ENCODE measurements at regions not wholly inside any gene's neighbourhood (a gene's known extent, or its start where the extent isn't known, plus 50 kb on each side); places are given as distances from the start of the nearest gene placed in this dataset.

- Histone ChIP-seq H3K36me3 (ENCODE audit: control insufficient read depth, low read depth, low read length) (no peaks in the 10 kb centered on the region), H3K4me3 (ENCODE audit: low read length) (no peak overlapping the region), H3K9me3 (ENCODE audit: control insufficient read depth, low read depth, low read length) (no peaks in the 10 kb centered on the region), H3K27ac (ENCODE audit: low read length) (no peak overlapping the region), H3K9ac (ENCODE audit: low read length) (no peak overlapping the region), H3K27me3 (ENCODE audit: control insufficient read depth, insufficient read depth, low read length) (no peaks in the 10 kb centered on the region), H3K4me1 (ENCODE audit: control insufficient read depth, low read depth, low read length) (no peaks in the 10 kb centered on the region)
These were observed 468.0 kb downstream of the EPHA5 start for GRCh38 chr4:65202165-65202852.

- no peak overlapping the region for H3K27ac ChIP-seq (ENCODE audit: low read length)
- no peaks in the 10 kb centered on the region for H3K36me3 ChIP-seq (ENCODE audit: control insufficient read depth, low read depth, low read length)
- H3K9me3 ChIP-seq (ENCODE audit: control insufficient read depth, low read depth, low read length), result no peaks in the 10 kb centered on the region
- no peaks in the 10 kb centered on the region for H3K27me3 ChIP-seq (ENCODE audit: control insufficient read depth, insufficient read depth, low read length)
- H3K4me1 ChIP-seq (ENCODE audit: control insufficient read depth, low read depth, low read length), result no peaks in the 10 kb centered on the region
- H3K9ac ChIP-seq (ENCODE audit: low read length), result no peak overlapping the region
- H3K4me3 ChIP-seq (ENCODE audit: low read length), result no peak overlapping the region
These were observed 474.6 kb downstream of the EPHA5 start for GRCh38 chr4:65195666-65196065.

- Histone ChIP-seq H3K27ac (ENCODE audit: low read length) (no peak overlapping the region), H3K9me3 (ENCODE audit: control insufficient read depth, low read depth, low read length) (no peaks in the 10 kb centered on the region), H3K36me3 (ENCODE audit: control insufficient read depth, low read depth, low read length) (no peaks in the 10 kb centered on the region), H3K4me3 (ENCODE audit: low read length) (no peak overlapping the region), H3K27me3 (ENCODE audit: control insufficient read depth, insufficient read depth, low read length) (no peaks in the 10 kb centered on the region), H3K4me1 (ENCODE audit: control insufficient read depth, low read depth, low read length) (no peaks in the 10 kb centered on the region), H3K9ac (ENCODE audit: low read length) (no peak overlapping the region)
These were observed 475.3 kb downstream of the EPHA5 start for GRCh38 chr4:65195002-65195401.

GRCh38 chr4:65193985-65194384 is 476.3 kb downstream of the EPHA5 start:
- Histone ChIP-seq H3K27ac (ENCODE audit: low read length) (no peak overlapping the region), H3K36me3 (ENCODE audit: control insufficient read depth, low read depth, low read length) (no peaks in the 10 kb centered on the region), H3K27me3 (ENCODE audit: control insufficient read depth, insufficient read depth, low read length) (no peaks in the 10 kb centered on the region), H3K4me3 (ENCODE audit: low read length) (no peak overlapping the region), H3K9ac (ENCODE audit: low read length) (no peak overlapping the region), H3K4me1 (ENCODE audit: control insufficient read depth, low read depth, low read length) (no peaks in the 10 kb centered on the region), H3K9me3 (ENCODE audit: control insufficient read depth, low read depth, low read length) (no peaks in the 10 kb centered on the region)

- Histone ChIP-seq H3K27ac (ENCODE audit: low read length) (no peak overlapping the region), H3K27me3 (ENCODE audit: control insufficient read depth, insufficient read depth, low read length) (no peaks in the 10 kb centered on the region), H3K36me3 (ENCODE audit: control insufficient read depth, low read depth, low read length) (no peaks in the 10 kb centered on the region), H3K4me1 (ENCODE audit: control insufficient read depth, low read depth, low read length) (no peaks in the 10 kb centered on the region), H3K9ac (ENCODE audit: low read length) (no peak overlapping the region), H3K4me3 (ENCODE audit: low read length) (no peak overlapping the region), H3K9me3 (ENCODE audit: control insufficient read depth, low read depth, low read length) (no peaks in the 10 kb centered on the region)
These were observed 479.5 kb downstream of the EPHA5 start for GRCh38 chr4:65190780-65191179.

- Histone ChIP-seq H3K9me3 (ENCODE audit: control insufficient read depth, low read depth, low read length) (no peaks in the 10 kb centered on the region), H3K9ac (ENCODE audit: low read length) (no peak overlapping the region), H3K27me3 (ENCODE audit: control insufficient read depth, insufficient read depth, low read length) (no peaks in the 10 kb centered on the region), H3K36me3 (ENCODE audit: control insufficient read depth, low read depth, low read length) (no peaks in the 10 kb centered on the region), H3K4me1 (ENCODE audit: control insufficient read depth, low read depth, low read length) (no peaks in the 10 kb centered on the region), H3K4me3 (ENCODE audit: low read length) (no peak overlapping the region), H3K27ac (ENCODE audit: low read length) (no peak overlapping the region)
These were observed 494.7 kb downstream of the EPHA5 start for GRCh38 chr4:65175585-65175984.

GRCh38 chr4:65170768-65171514 is 499.3 kb downstream of the EPHA5 start:
- no peaks in the 10 kb centered on the region for H3K9me3 ChIP-seq (ENCODE audit: control insufficient read depth, low read depth, low read length)
- H3K4me3 ChIP-seq (ENCODE audit: low read length), result no peak overlapping the region
- H3K27ac ChIP-seq (ENCODE audit: low read length), result no peak overlapping the region
- H3K27me3 ChIP-seq (ENCODE audit: control insufficient read depth, insufficient read depth, low read length), result no peaks in the 10 kb centered on the region
- H3K36me3 ChIP-seq (ENCODE audit: control insufficient read depth, low read depth, low read length), result no peaks in the 10 kb centered on the region
- no peak overlapping the region for H3K9ac ChIP-seq (ENCODE audit: low read length)
- no peaks in the 10 kb centered on the region for H3K4me1 ChIP-seq (ENCODE audit: control insufficient read depth, low read depth, low read length)

- H3K9ac ChIP-seq (ENCODE audit: low read length), result no peak overlapping the region
- H3K9me3 ChIP-seq (ENCODE audit: control insufficient read depth, low read depth, low read length), result no peaks in the 10 kb centered on the region
- peaks cover 5% of the 10 kb centered on the region for H3K4me1 ChIP-seq (ENCODE audit: control insufficient read depth, low read depth, low read length)
- no peaks in the 10 kb centered on the region for H3K36me3 ChIP-seq (ENCODE audit: control insufficient read depth, low read depth, low read length)
- no peaks in the 10 kb centered on the region for H3K27me3 ChIP-seq (ENCODE audit: control insufficient read depth, insufficient read depth, low read length)
- no peak overlapping the region for H3K4me3 ChIP-seq (ENCODE audit: low read length)
- H3K27ac ChIP-seq (ENCODE audit: low read length), result no peak overlapping the region
These were observed 502.6 kb downstream of the EPHA5 start for GRCh38 chr4:65167719-65168118.

- no peak overlapping the region for H3K9ac ChIP-seq (ENCODE audit: low read length)
- H3K27me3 ChIP-seq (ENCODE audit: control insufficient read depth, insufficient read depth, low read length), result no peaks in the 10 kb centered on the region
- H3K27ac ChIP-seq (ENCODE audit: low read length), result no peak overlapping the region
- no peaks in the 10 kb centered on the region for H3K36me3 ChIP-seq (ENCODE audit: control insufficient read depth, low read depth, low read length)
- H3K4me1 ChIP-seq (ENCODE audit: control insufficient read depth, low read depth, low read length), result no peaks in the 10 kb centered on the region
- H3K9me3 ChIP-seq (ENCODE audit: control insufficient read depth, low read depth, low read length), result no peaks in the 10 kb centered on the region
- no peak overlapping the region for H3K4me3 ChIP-seq (ENCODE audit: low read length)
These were observed 518.1 kb downstream of the EPHA5 start for GRCh38 chr4:65152205-65152604.

- Histone ChIP-seq H3K36me3 (ENCODE audit: control insufficient read depth, low read depth, low read length) (no peaks in the 10 kb centered on the region), H3K9me3 (ENCODE audit: control insufficient read depth, low read depth, low read length) (peaks cover 16% of the 10 kb centered on the region), H3K4me1 (ENCODE audit: control insufficient read depth, low read depth, low read length) (no peaks in the 10 kb centered on the region), H3K9ac (ENCODE audit: low read length) (no peak overlapping the region), H3K27me3 (ENCODE audit: control insufficient read depth, insufficient read depth, low read length) (no peaks in the 10 kb centered on the region), H3K4me3 (ENCODE audit: low read length) (no peak overlapping the region), H3K27ac (ENCODE audit: low read length) (no peak overlapping the region)
These were observed 530.3 kb downstream of the EPHA5 start for GRCh38 chr4:65139998-65140397.

- Histone ChIP-seq H3K36me3 (ENCODE audit: control insufficient read depth, low read depth, low read length) (no peaks in the 10 kb centered on the region), H3K4me3 (ENCODE audit: low read length) (no peak overlapping the region), H3K27ac (ENCODE audit: low read length) (no peak overlapping the region)
These were observed 544.1 kb downstream of the EPHA5 start for GRCh38 chr4:65126200-65126599.

GRCh38 chr4:65120287-65120686 is 550.0 kb downstream of the EPHA5 start:
- Histone ChIP-seq H3K36me3 (ENCODE audit: control insufficient read depth, low read depth, low read length) (no peaks in the 10 kb centered on the region), H3K9ac (ENCODE audit: low read length) (no peak overlapping the region), H3K4me3 (ENCODE audit: low read length) (no peak overlapping the region), H3K27me3 (ENCODE audit: control insufficient read depth, insufficient read depth, low read length) (no peaks in the 10 kb centered on the region), H3K27ac (ENCODE audit: low read length) (no peak overlapping the region), H3K4me1 (ENCODE audit: control insufficient read depth, low read depth, low read length) (no peaks in the 10 kb centered on the region), H3K9me3 (ENCODE audit: control insufficient read depth, low read depth, low read length) (no peaks in the 10 kb centered on the region)

More at GRCh38 chr4:65126200-65126599, 544.1 kb downstream of the EPHA5 start:
- Histone ChIP-seq H3K27me3 (ENCODE audit: control insufficient read depth, insufficient read depth, low read length) (no peaks in the 10 kb centered on the region), H3K9ac (ENCODE audit: low read length) (no peak overlapping the region), H3K4me1 (ENCODE audit: control insufficient read depth, low read depth, low read length) (no peaks in the 10 kb centered on the region), H3K9me3 (ENCODE audit: control insufficient read depth, low read depth, low read length) (no peaks in the 10 kb centered on the region)

Measured in iPS-18a (cell line).